ENCODE measurements at regions not wholly inside any gene's neighbourhood (a gene's known extent, or its start where the extent isn't known, plus 50 kb on each side); places are given as distances from the start of the nearest gene placed in this dataset.
"Not testable (repeated sequence)": the region's sequence is repeated elsewhere in the genome, so short reads cannot be mapped to it uniquely, and the experiment has no call there.

DNA sequence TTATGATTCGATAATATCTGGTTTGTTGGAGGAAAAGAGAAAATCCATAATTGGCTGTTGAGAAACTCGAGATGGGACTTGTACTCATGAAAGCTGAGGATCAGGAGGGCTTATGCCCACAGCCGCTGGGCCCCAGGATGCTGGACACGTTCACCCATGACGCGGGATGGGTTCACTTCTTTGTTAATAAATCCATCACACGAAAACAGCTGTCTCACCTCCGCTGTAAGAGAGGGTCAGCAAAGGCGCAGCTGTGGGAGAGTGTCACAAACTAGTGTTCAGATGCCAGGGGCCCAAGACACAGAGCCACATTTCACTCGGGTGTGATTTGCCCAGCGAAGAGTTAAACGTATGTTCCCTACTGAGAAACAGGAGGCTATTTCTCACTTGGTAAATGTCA is 315.1 kb downstream of the THBS2 start:
- DNase-seq (ENCODE audit: low read depth) = no peak

DNA sequence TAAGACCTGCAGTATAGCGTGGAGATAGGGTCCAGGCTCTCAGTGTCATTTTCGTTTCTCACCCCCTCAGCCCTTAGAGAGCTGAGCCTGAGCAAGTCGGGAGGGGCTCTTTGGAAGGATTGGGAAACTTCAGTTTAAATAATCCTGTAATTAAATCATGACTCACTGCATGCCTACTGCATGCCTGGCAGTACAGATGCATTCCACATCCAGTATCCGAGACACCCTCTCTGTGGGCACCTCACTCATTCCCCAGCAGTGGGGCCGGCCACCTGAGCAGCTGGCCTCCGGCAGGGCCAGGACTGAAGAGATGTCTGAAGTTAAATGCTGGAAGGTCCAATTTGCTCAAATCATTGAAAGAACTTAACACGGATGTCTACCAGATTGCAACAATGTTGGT is 316.6 kb downstream of the THBS2 start:
- no peak for DNase-seq (ENCODE audit: low read depth)

DNA sequence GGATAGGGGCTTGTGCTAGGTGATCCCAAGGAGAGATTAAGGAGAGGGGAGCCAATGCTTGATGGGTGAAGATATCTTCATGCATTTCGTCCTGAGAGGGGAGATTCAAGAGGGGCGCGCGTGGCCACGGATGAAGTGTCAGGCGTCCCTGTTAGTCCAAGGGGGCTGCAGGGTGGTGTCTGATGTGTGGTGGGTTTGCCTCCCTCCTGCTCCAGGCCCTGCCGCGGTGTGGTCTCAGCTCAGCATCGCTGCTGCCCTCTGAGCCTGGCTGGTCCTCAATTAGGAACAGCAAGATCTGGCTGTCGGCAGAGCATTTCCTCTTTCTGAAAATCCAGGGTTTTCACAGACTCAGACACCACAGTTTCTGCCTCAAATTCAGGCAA is 318.0 kb downstream of the THBS2 start:
- no peak for DNase-seq (ENCODE audit: low read depth)

DNA sequence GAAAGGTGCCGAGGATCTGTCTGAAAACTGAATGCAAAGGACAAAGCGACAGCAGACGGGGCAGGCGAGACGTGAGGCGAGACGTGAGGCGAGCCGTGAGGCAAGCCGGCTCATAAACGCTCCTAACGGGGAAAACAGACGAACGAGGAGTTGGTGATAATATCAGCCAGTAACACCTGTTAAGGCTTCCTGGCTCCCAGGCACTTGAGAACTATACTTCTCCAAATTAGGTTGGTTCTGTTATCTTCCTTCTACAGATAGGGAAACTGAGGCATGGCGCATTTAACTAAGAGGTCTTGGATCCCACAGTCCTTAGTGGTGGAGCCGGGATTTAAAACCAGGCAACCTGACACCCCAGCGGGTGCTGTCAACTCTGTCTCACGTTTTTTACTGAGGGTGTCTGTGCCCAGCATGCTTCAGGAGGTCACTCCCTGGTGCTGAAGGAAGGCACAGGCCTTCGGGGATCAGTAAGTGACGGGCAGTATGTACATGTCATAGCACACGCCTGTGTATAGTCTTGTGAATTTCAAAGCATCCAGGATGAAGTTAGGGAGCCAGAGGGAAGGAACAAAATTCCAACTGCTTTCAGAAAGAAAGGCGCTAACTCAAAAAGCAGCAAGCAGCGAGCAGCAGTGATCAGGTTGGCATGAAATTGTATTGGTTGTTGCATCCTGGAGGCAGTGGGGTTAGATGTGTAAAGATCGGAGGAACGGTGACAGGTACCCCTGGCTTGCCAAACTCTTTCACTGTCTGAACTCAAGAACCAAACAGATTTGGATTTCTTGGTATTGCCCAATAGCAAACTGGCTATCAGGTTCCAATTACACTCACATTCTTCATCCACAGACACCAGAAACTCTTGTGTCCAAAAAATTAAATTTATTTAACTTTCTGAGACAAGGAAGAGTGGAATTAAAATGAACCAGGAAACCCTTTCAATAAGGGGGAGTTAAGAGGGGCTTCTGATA is 318.7 kb downstream of the THBS2 start:
- no peak for DNase-seq (ENCODE audit: low read depth)

DNA sequence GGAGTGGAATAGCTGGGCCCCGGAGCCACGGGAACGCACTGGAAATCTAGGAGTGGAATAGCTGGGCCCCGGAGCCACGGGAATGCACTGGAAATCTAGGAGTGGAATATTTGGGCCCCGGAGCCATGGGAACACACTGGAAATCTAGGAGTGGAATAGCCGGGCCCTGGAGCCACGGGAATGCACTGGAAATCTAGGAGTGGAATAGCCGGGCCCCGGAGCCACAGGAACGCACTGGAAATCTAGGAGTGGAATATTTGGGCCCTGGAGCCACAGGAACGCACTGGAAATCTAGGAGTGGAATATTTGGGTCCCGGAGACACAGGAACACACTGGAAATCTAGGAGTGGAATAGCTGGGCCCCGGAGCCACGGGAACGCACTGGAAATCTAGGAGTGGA is 321.5 kb downstream of the THBS2 start:
- not testable (repeated sequence) for DNase-seq (ENCODE audit: low read depth)

DNA sequence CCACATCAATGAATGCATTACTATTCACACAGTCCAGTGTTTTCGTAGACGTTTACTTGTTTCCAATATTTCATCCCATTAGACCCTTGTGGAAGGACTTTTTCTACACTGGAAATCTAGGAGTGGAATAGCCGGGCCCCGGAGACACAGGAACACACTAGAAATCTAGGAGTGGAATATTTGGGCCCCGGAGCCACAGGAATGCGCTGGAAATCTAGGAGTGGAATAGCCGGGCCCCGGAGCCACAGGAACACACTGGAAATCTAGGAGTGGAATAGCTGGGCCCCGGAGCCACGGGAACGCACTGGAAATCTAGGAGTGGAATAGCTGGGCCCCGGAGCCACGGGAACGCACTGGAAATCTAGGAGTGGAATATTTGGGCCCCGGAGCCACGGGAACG is 322.6 kb downstream of the THBS2 start:
- DNase-seq (ENCODE audit: low read depth) = not testable (repeated sequence)

DNA sequence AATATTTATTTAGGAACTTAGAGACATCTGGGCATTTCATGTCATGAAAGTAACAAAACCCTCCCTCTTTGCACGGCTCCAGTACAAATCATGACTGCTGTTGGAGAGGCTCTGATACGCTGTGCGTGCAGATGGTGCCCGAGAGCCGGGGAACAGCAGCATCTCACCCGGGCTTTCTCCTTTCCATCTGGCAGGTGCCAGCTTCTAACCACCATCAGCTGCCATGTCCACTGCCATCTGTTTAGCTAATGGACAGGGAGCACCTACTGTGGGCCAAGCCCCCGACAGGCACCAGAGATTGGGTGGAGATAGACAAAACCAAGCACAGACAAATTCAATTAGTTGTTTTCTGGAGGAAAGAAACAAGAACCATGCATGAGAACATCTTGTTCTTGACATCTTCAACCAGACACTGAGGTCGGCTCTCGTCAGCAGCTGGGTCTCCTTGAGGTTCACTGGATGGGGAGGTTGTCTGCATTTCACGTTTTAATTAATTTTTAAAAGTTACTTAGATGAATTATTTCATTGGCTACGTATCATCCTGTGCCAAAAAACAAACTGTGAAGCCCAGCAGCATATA is 323.7 kb downstream of the THBS2 start:
- no peak for DNase-seq (ENCODE audit: low read depth)

DNA sequence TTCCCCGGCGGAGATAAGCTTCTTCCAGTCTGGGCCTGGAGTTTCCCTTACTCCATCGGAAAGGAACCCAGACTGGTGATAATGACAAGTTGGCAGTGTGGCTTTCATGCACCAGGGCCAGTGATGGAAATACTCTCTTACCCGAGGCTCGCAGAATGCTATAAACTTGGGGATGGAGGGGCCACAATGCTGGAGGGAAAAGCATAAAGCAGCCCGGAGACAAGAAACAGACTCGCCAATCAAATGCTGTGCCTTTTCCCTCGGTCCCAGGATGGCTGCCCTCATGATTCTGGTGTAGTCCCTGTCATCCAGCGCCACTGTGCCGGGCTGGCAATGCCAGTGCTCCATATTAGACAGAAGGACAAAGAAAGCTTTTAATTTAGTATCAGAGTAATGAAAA is 325.6 kb downstream of the THBS2 start:
- DNase-seq (ENCODE audit: low read depth) = no peak

DNA sequence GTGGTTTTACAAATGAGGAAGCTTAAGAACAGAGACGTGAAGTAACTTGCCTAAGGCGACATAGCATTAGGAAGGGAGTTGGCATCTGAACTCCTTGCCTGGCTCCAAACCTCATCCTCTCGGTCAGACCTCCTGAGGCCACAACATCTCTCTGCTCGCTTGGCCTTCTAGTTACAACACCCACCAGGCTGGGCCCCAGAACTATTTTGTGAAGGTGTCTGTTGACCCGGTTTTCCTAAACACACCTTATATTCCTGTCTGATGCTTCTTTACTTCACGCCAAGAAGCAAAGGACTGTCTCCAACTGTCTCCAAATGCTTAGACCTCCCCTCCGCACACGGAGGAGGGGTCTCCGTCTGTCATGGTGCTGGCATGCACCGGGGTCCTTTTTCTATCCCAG is 326.6 kb downstream of the THBS2 start:
- no peak for DNase-seq (ENCODE audit: low read depth)

GRCh38 chr6:168926306-168926705 is 327.3 kb downstream of the THBS2 start:
- no peak for DNase-seq (ENCODE audit: low read depth)

DNA sequence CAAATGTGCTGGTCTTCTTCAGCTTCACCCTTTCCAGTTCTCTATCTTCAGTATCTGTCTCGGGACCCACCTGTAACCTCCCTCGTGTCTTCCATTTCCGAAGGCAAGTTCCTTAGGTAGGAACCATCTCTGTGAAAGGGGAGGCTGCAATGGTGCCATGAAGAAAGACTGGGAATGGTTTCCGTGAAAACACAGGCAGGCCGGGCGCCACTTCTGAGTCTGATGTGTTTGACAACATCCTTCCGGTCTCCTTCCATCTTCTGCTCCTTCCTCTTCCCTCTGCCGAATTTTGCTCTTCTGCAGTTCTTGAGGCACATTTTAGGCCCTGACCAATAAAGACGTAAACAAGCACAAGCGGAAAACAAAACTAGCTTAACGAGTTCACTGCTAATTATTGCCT is 328.0 kb downstream of the THBS2 start:
- no peak for DNase-seq (ENCODE audit: low read depth)

GRCh38 chr6:168923171-168923570 is 330.5 kb downstream of the THBS2 start:
- no peak for DNase-seq (ENCODE audit: low read depth)

GRCh38 chr6:168922436-168922835 is 331.2 kb downstream of the THBS2 start:
- no peak for DNase-seq (ENCODE audit: low read depth)

DNA sequence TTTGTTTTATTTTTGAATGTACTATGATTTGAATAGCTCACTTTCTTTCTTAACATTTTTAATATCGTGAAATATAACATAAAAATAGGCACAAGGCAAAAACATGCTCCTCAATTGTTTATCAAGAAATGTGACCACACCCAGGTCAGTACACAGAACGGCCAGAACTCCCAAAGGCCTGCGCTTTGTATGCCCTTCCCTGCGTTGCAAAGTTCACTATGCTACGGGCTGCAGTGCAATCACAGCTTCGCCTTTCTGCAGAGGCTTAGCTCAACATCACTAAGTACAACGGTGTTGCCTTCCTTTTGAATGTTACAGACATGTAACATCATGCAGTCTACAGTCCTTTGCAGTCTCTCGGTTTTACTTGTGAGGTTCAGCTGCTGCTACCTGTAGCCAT is 333.4 kb downstream of the THBS2 start:
- DNase-seq (ENCODE audit: low read depth) = no peak

DNA sequence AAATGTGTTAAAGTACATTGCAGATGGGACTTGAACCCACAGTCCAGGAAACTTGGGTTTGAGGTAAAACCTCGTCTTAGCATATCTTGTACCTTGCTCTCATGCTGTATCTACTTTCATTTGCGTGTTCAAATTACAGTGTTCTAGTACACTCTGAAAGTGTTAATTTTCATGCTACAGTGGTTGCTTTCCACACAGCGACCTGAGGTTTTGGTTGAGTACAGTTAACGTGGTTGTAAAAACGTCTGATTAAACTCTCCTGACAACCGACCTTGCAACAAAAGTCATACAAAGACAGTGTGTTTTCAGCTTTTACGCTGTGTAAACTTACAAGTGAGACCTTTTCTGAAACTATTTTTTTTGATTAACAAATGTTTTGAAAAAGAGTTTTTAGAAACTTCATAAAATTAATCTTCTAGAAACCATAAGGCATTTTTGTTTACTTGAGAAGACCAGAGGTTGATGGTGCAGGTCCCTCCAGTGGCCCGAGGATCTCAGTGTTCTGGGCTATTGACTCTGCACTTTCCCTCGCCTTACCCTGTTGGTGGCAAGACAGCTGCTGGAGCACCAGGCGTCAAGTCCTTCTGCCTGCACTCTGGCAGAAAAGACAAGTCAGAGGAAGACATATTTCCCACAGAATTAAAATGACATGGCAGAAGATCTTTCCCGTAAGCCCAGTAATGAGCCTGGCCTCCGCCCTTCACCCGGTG is 334.0 kb downstream of the THBS2 start:
- no peak for DNase-seq (ENCODE audit: low read depth)

DNA sequence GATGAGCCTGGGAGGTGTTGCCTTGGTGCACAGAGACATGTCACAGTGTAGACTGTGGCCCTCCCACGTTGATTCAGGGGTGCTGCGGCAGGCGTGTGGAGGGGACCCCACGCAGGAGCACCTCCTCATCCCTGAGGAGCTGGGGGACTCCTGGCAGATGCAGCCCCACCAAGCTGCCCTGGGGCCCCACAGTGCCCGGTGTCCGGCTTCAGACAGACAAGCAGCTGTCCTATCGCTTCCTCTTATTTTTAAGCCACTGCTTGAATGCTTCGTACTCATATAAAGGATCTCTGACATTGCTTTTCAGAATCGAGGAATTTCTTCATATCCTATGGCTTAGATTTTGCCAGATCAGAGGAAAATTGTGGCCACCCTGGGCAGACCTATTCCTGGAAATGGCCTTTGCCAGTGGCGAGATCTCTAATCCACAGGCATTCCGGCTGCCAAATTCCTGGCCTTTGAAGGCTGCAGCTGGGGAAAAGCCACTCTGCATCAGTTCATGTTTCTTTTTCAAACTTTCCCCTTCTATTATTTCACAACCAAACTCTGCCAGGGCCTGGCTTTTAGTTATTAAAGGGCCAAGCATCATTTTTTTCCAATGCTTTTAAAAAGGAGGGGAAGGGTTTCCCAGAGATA is 337.0 kb downstream of the THBS2 start:
- DNase-seq (ENCODE audit: low read depth) = no peak

DNA sequence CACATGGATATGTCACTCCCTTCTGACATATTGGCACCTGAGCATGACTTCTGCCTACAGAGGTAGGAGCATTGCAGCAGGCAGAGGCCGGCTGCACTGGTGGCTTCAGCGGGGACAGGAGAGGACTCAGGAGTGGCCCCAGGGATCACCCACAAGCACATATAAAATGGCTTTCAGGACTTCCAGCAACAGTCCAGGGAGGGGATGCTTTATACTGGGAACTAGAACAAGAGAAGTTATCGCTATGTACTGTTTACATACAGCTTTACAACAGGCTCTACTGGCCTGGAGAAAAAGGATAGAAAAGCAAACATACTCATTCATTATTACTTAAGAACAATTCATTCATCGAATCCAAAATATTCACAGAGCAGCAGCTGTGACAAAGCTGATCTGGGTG is 337.8 kb downstream of the THBS2 start:
- no peak for DNase-seq (ENCODE audit: low read depth)

DNA sequence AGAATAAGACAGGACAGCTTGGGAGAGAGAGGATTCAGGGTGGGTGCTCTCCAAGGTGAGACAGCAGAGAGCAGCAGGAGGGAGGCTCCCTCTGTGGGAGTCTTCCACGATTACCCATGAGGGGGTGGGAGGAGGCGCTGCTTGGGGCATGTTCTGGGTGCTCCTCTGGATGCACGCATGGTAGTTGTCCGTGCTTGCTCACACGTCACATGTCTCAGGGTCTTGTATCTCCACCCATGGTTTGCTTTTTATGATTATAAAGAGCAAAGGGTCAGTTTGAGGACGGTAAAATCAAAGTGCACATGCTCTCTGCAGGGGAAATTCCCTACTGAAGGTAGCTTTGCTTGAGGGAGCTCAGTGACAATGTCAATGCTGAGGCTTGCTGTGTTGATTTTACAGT is 338.4 kb downstream of the THBS2 start:
- DNase-seq (ENCODE audit: low read depth) = no peak

DNA sequence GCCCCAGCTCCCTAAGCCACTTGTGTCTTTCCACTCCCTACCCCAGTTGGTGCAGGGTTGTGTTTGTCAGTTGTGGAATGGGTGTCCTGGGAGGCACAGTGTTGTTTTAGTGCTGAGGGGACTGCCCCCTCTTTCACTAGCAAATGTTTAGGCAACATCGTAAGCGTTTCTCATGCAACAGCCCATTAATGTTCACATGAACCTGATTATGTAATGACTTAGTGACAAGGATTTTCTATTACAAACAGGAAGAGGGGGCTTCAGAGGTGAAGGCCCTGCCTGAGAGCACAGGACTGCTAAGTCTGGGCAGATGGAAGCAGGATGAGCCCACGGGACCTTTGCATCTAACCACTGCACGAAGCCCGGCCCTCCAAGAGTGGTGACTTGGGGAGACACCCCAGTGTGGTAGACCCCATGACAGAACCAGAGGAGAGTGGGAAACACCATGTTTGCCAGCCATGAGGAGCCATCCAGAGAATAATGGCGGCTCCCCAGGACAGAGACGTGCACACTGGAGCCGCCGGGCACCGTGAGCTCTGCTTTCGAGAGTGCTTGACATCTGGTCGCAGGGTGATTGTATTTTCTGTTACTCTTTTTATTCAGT is 339.7 kb downstream of the THBS2 start:
- no peak for DNase-seq (ENCODE audit: low read depth)

GRCh38 chr6:168913231-168913865 is 340.3 kb downstream of the THBS2 start:
- DNase-seq (ENCODE audit: low read depth) = not testable (repeated sequence)

GRCh38 chr6:168909288-168909687 is 344.4 kb downstream of the THBS2 start:
- no peak for DNase-seq (ENCODE audit: low read depth)

GRCh38 chr6:168908887-168909286 is 344.8 kb downstream of the THBS2 start:
- DNase-seq (ENCODE audit: low read depth) = no peak
